ENCODE measurements at regions not wholly inside any gene's neighbourhood (a gene's known extent, or its start where the extent isn't known, plus 50 kb on each side); places are given as distances from the start of the nearest gene placed in this dataset.
"Not testable (repeated sequence)": the region's sequence is repeated elsewhere in the genome, so short reads cannot be mapped to it uniquely, and the experiment has no call there.

GRCh38 chr18:1511619-1512311, 607.1 kb downstream of the ADCYAP1 start:
- H3K36me3 Mint-ChIP-seq = no peaks in the 10 kb centered on the region
- H3K27ac Mint-ChIP-seq = no peak overlapping the region
- H3K4me1 Mint-ChIP-seq = no peaks in the 10 kb centered on the region
- H3K4me3 Mint-ChIP-seq = no peak overlapping the region
- H3K9me3 Mint-ChIP-seq = peaks cover 5% of the 10 kb centered on the region
- H3K27me3 Mint-ChIP-seq = no peaks in the 10 kb centered on the region

DNA sequence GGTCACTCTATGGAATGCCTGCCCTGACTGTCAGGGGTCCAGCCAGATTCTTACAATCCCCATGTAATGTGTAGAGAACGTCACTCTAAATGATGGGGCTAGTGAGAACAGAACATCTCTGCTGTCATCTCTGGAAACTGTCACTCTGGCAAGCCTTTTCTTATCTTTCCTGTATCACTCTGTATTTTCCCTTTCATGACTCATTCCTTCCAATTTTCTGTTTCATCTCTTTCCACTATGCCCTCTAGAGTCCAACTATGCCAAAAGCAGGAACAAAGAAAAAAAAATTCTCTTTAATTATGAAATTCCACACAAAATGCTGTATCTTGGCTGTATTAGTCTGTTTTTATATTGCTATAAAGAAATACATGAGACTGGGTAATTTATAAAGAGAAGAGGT, 608.8 kb downstream of the ADCYAP1 start:
- Mint-ChIP-seq H3K9me3 (peaks cover 5% of the 10 kb centered on the region), H3K4me3 (no peak overlapping the region), H3K27ac (no peak overlapping the region), H3K27me3 (no peaks in the 10 kb centered on the region), H3K4me1 (no peaks in the 10 kb centered on the region), H3K36me3 (no peaks in the 10 kb centered on the region)

GRCh38 chr18:1521588-1522248, 617.0 kb downstream of the ADCYAP1 start:
- H3K4me1 Mint-ChIP-seq, H3K36me3 Mint-ChIP-seq, H3K27me3 Mint-ChIP-seq: not testable (repeated sequence)

DNA sequence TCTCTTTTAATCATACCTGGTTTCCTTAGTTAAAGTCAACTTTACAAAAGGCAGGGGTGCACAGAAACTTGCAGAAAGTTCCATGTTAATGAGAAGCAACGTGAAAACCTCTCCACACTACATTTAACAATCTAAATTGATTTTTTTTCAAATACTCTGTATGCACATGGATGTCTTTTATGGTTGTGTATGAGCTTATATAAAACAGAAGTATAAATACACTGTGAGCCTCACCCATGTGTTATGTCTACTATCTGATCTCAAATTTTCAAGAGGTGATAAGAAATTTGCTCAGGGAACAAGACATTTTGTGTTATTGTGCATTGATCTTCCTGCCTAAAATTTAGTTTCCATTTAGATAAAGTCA, 617.6 kb downstream of the ADCYAP1 start:
- H3K27ac Mint-ChIP-seq = no peak overlapping the region
- H3K36me3 Mint-ChIP-seq = no peaks in the 10 kb centered on the region
- H3K4me1 Mint-ChIP-seq = no peaks in the 10 kb centered on the region
- H3K4me3 Mint-ChIP-seq = no peak overlapping the region
- no peaks in the 10 kb centered on the region for H3K27me3 Mint-ChIP-seq
- H3K9me3 Mint-ChIP-seq = peaks cover 5% of the 10 kb centered on the region

More at GRCh38 chr18:1521588-1522248, 617.0 kb downstream of the ADCYAP1 start:
- not testable (repeated sequence) for H3K4me3 Mint-ChIP-seq, H3K27ac Mint-ChIP-seq, H3K9me3 Mint-ChIP-seq

DNA sequence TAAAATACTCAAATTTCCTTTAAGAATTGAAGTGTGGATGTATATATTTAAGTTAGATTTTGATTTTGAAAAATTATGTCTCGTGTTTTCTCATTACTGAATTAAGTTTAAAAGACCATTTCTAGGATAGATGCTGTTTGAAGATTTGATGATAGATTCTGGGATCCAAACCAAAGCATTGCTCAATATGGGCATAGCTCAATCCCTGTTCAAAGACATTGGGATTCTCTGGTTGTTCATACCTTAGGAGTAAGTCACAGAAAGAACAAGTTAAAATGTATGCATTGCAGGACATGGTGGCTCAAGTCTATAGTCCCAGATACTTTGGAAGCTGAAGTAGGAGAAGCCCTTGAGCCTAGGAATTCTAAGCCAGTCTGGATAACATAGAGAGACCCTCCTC, 622.3 kb downstream of the ADCYAP1 start:
- Mint-ChIP-seq H3K4me1 (no peaks in the 10 kb centered on the region), H3K27me3 (no peaks in the 10 kb centered on the region), H3K9me3 (peaks cover 4% of the 10 kb centered on the region), H3K27ac (no peak overlapping the region), H3K36me3 (no peaks in the 10 kb centered on the region), H3K4me3 (no peak overlapping the region)

DNA sequence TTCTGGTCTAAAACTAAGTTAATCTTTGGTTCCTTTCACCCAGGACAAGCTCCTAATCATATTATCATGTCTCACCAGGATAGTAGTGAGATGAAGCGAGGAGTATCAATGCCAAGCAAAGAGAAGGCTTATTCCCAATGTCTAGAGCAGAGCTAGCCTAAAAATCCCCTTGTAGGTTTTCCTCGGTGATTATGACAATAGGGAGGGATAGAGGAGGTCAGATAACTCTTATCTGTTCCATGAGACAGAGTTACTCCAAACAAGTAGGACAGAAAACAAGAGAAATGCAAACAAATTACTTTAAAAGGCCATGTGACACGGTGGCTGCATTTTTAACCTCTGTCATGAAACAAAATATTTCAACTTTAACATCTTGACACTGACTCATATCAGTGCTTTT, 623.1 kb downstream of the ADCYAP1 start:
- Mint-ChIP-seq H3K27me3 (no peaks in the 10 kb centered on the region), H3K36me3 (no peaks in the 10 kb centered on the region)

GRCh38 chr18:1528447-1528846, 623.8 kb downstream of the ADCYAP1 start:
- H3K4me1 Mint-ChIP-seq = no peaks in the 10 kb centered on the region
- H3K36me3 Mint-ChIP-seq = no peaks in the 10 kb centered on the region
- H3K27ac Mint-ChIP-seq = no peak overlapping the region

More for the DNA sequence above, 623.1 kb downstream of the ADCYAP1 start:
- H3K9me3 Mint-ChIP-seq = no peaks in the 10 kb centered on the region
- no peaks in the 10 kb centered on the region for H3K4me1 Mint-ChIP-seq
- no peak overlapping the region for H3K27ac Mint-ChIP-seq
- no peak overlapping the region for H3K4me3 Mint-ChIP-seq

DNA sequence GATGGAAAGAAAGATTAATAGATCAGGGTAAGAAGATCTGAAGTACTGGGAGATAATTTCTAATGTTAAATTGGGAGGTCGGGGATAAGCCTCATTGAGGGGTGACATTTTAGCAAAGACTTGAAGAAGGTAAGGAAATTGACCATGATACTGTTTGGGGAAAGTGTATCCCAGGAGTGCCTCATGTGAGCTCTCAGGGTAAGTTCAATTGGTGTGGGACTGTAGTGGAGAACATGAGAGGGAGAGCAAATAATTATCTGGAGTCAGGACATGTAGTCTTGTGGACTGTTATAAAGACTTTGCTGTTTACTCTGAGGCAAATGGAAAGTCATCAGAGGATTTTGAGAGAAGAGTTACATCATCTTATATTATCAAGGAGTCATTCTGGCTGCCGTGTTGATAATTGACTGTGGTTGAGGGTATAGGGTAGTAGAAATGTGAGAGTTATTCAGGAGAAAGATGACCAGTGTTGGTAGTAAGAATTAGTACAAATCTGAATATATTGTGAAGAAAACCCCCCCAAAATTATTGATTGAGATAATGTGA, 624.4 kb downstream of the ADCYAP1 start:
- Mint-ChIP-seq H3K36me3 (no peaks in the 10 kb centered on the region), H3K27me3 (no peaks in the 10 kb centered on the region), H3K4me3 (no peak overlapping the region), H3K27ac (no peak overlapping the region), H3K9me3 (no peaks in the 10 kb centered on the region), H3K4me1 (no peaks in the 10 kb centered on the region)

More at GRCh38 chr18:1528447-1528846, 623.8 kb downstream of the ADCYAP1 start:
- Mint-ChIP-seq H3K27me3 (no peaks in the 10 kb centered on the region), H3K4me3 (no peak overlapping the region), H3K9me3 (no peaks in the 10 kb centered on the region)

DNA sequence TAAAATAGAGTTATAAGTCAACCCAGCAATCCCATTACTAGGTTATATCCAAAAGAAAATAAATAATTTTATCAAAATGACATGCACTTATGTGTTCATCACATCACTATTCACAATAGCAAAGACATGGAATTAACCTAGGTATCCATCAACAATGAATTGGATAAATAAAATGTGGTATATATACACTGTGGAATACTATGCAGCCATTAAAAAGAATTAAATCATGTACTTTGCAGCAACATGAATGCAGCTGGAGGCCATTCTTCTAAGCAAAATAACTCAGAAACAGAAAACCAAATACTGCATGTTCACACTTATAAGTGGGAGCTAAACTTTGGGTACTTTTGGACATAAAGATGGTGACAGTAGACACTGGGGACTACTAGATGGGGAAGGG, 626.0 kb downstream of the ADCYAP1 start:
- no peak overlapping the region for H3K27ac Mint-ChIP-seq
- H3K27me3 Mint-ChIP-seq = no peaks in the 10 kb centered on the region
- H3K9me3 Mint-ChIP-seq = no peaks in the 10 kb centered on the region
- no peaks in the 10 kb centered on the region for H3K36me3 Mint-ChIP-seq
- no peak overlapping the region for H3K4me3 Mint-ChIP-seq
- H3K4me1 Mint-ChIP-seq = no peaks in the 10 kb centered on the region

DNA sequence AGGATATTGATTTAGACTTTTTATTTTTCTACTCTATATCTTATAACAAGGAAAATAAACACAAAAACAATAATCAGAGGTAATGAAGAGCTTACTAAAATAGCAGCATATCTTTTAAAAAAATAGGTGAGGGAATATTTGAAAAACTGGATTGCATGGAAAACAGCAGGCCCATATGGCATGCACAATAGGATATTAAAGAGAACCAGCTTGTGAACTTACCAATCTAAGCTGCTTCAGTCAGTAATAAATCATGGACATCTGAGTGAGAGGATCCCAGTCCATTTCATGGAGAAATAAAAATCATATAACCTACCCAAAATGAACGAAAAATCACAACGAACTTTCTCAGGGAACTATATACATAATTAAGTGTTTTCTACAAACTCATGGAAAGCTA, 634.6 kb downstream of the ADCYAP1 start:
- Mint-ChIP-seq H3K27ac (no peak overlapping the region), H3K36me3 (no peaks in the 10 kb centered on the region), H3K27me3 (no peaks in the 10 kb centered on the region), H3K4me3 (no peak overlapping the region), H3K9me3 (no peaks in the 10 kb centered on the region), H3K4me1 (no peaks in the 10 kb centered on the region)

- Mint-ChIP-seq H3K36me3 (no peaks in the 10 kb centered on the region), H3K4me3 (no peak overlapping the region), H3K4me1 (no peaks in the 10 kb centered on the region), H3K27me3 (no peaks in the 10 kb centered on the region), H3K27ac (no peak overlapping the region), H3K9me3 (no peaks in the 10 kb centered on the region)
Measured at GRCh38 chr18:1541478-1541877, 636.8 kb downstream of the ADCYAP1 start.

GRCh38 chr18:1542230-1542774, 637.6 kb downstream of the ADCYAP1 start:
- no peaks in the 10 kb centered on the region for H3K4me1 Mint-ChIP-seq
- no peaks in the 10 kb centered on the region for H3K27me3 Mint-ChIP-seq
- H3K27ac Mint-ChIP-seq = no peak overlapping the region

DNA sequence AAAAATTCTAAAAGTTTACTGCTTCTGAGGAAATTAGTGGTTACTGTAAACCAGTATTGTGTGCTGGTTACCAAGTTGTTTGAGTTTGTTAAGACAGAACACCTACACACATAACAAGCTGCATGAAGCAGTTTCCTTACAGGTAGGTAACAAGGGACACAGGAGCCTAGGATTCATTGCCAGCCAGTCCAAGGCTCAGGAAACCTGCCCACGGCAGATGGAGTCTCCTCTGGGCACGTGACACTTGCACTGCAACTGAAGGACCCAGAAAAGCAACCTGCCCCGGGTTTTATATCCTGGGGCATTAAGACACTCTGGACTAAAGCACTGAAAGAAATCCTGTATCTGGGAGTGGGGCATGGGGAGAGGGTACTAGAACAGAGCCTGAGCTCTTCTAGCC, 639.3 kb downstream of the ADCYAP1 start:
- H3K4me1 Mint-ChIP-seq = no peaks in the 10 kb centered on the region
- no peaks in the 10 kb centered on the region for H3K36me3 Mint-ChIP-seq
- no peak overlapping the region for H3K4me3 Mint-ChIP-seq
- no peaks in the 10 kb centered on the region for H3K27me3 Mint-ChIP-seq
- no peak overlapping the region for H3K27ac Mint-ChIP-seq
- peaks cover 2% of the 10 kb centered on the region for H3K9me3 Mint-ChIP-seq

More at GRCh38 chr18:1542230-1542774, 637.6 kb downstream of the ADCYAP1 start:
- no peaks in the 10 kb centered on the region for H3K36me3 Mint-ChIP-seq
- no peak overlapping the region for H3K4me3 Mint-ChIP-seq
- H3K9me3 Mint-ChIP-seq = no peaks in the 10 kb centered on the region

DNA sequence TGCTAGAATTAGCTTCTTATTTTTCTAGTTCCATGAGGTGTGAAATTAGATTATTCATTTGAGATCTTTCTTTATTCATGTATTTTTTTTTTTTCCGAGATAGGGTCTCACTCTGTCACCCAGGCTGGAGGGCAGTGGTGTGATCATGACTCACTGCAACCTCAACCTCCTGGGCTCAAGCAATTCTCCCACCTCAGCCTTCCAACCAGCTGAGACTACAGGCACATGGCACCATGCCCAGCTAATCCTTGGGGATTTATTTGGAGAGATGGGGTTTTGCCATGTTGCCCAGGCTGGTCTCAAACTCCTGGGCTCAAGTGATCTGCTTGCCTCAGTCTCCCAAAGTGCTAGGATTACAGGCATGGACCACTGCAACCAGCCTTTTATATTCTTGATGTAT, 653.0 kb downstream of the ADCYAP1 start:
- H3K36me3 Mint-ChIP-seq, H3K27me3 Mint-ChIP-seq, H3K4me1 Mint-ChIP-seq, H3K27ac Mint-ChIP-seq, H3K4me3 Mint-ChIP-seq, H3K9me3 Mint-ChIP-seq: not testable (repeated sequence)

- no peaks in the 10 kb centered on the region for H3K9me3 Mint-ChIP-seq
- no peak overlapping the region for H3K27ac Mint-ChIP-seq
- no peaks in the 10 kb centered on the region for H3K4me1 Mint-ChIP-seq
- no peaks in the 10 kb centered on the region for H3K27me3 Mint-ChIP-seq
- no peak overlapping the region for H3K4me3 Mint-ChIP-seq
- no peaks in the 10 kb centered on the region for H3K36me3 Mint-ChIP-seq
Measured at GRCh38 chr18:1559563-1559962, 654.9 kb downstream of the ADCYAP1 start.

GRCh38 chr18:1564793-1565192, 660.1 kb downstream of the ADCYAP1 start:
- Mint-ChIP-seq H3K27me3 (peaks cover 5% of the 10 kb centered on the region), H3K4me1 (no peaks in the 10 kb centered on the region), H3K27ac (no peak overlapping the region), H3K4me3 (no peak overlapping the region), H3K9me3 (no peaks in the 10 kb centered on the region), H3K36me3 (no peaks in the 10 kb centered on the region)

All from activated naive CD4-positive, alpha-beta T cell treated with anti-CD3 and anti-CD28 coated beads, Interleukin-2, amount 50 U/mL, for 24 hours (primary cell).